Fibroblast of mammary gland (primary cell): ENCODE measurements at regions not wholly inside any gene's neighbourhood (a gene's known extent, or its start where the extent isn't known, plus 50 kb on each side); places are given as distances from the start of the nearest gene placed in this dataset.

Experiments
- DNase-seq: peaks from one replicate; pipeline ENCODE4 v3.0.0-alpha.2; 2010; ENCODE audit warnings: low read depth
- H3K4me3 ChIP-seq: 2 replicates; pipeline ENCODE4 v1.5.1; 2011; ENCODE audit warnings: low read depth, mild to moderate bottlenecking, low read length, moderate library complexity; ENCODE audit not compliant: control insufficient read depth
- CTCF ChIP-seq: conservative IDR thresholded peaks from 2 replicates; pipeline ENCODE4 v1.5.1; 2011; ENCODE audit warnings: low read depth, low read length, inconsistent platforms; ENCODE audit not compliant: control insufficient read depth, insufficient read depth

GRCh38 chr7:50226669-50227068 lies 77.8 kb upstream of the IKZF1 start:
- DNase-seq, result no peak
- TF ChIP-seq CTCF, result no peak
- no peak overlapping the region for H3K4me3 ChIP-seq

GRCh38 chr7:50226145-50226544 lies 78.4 kb upstream of the IKZF1 start:
- DNase-seq, result no peak
- no peak overlapping the region for H3K4me3 ChIP-seq
- TF ChIP-seq CTCF, result no peak

GRCh38 chr7:50221433-50221832 lies 83.1 kb upstream of the IKZF1 start:
- no peak overlapping the region for H3K4me3 ChIP-seq
- no peak for TF ChIP-seq CTCF
- DNase-seq, result no peak

- no peak for TF ChIP-seq CTCF
- H3K4me3 ChIP-seq, result no peak overlapping the region
- no peak for DNase-seq
Observed at GRCh38 chr7:50221028-50221427, 83.5 kb upstream of the IKZF1 start.

- no peak for DNase-seq
- no peak for TF ChIP-seq CTCF
- no peak overlapping the region for H3K4me3 ChIP-seq
Observed at GRCh38 chr7:50220273-50220672, 84.2 kb upstream of the IKZF1 start.

GRCh38 chr7:50217821-50218281 lies 86.7 kb upstream of the IKZF1 start:
- no peak overlapping the region for H3K4me3 ChIP-seq
- no peak for DNase-seq

More at GRCh38 chr7:50217821-50218281, 86.7 kb upstream of the IKZF1 start:
- no peak for TF ChIP-seq CTCF
